GM12872 (cell line): ENCODE measurements at regions not wholly inside any gene's neighbourhood (a gene's known extent, or its start where the extent isn't known, plus 50 kb on each side); places are given as distances from the start of the nearest gene placed in this dataset.

Experiments used
- TF ChIP-seq, protein P1 (sequence below): IDR thresholded peaks from 3 replicates; pipeline ENCODE4 v1.5.1; 2011; ENCODE audit warnings: low read depth, mild to moderate bottlenecking, low read length, moderate library complexity; ENCODE audit not compliant: insufficient read depth

DNA sequence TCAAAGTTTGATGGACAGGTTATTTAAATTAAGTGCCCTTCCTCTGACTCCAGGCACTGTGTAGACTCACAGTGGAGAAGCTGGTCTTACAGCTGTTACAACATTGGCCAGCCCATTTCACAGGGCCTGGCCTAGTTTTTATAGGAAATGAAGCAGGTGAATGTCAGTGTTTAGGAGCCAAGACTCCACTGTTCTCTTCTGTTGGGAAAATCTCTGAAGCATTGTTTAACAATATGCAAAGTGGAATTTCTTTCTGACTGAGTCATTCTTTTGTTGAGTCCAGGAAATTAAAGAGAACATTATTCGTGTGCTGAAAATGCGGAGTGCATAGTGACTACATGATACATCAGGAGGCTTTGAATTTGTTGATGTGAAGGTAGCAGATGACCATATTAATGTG is 64.7 kb downstream of the ARRDC4 start:
- TF ChIP-seq, protein P1, sequence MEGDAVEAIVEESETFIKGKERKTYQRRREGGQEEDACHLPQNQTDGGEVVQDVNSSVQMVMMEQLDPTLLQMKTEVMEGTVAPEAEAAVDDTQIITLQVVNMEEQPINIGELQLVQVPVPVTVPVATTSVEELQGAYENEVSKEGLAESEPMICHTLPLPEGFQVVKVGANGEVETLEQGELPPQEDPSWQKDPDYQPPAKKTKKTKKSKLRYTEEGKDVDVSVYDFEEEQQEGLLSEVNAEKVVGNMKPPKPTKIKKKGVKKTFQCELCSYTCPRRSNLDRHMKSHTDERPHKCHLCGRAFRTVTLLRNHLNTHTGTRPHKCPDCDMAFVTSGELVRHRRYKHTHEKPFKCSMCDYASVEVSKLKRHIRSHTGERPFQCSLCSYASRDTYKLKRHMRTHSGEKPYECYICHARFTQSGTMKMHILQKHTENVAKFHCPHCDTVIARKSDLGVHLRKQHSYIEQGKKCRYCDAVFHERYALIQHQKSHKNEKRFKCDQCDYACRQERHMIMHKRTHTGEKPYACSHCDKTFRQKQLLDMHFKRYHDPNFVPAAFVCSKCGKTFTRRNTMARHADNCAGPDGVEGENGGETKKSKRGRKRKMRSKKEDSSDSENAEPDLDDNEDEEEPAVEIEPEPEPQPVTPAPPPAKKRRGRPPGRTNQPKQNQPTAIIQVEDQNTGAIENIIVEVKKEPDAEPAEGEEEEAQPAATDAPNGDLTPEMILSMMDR = no peak

GRCh38 chr15:98034731-98035130 is 74.2 kb downstream of the ARRDC4 start:
- TF ChIP-seq, protein P1 = no peak

GRCh38 chr15:98035134-98035533 is 74.6 kb downstream of the ARRDC4 start:
- TF ChIP-seq, protein P1 = no peak

GRCh38 chr15:98035577-98036010 is 75.1 kb downstream of the ARRDC4 start:
- TF ChIP-seq, protein P1 = no peak

- TF ChIP-seq, protein P1 = no peak
These were observed 79.1 kb downstream of the ARRDC4 start for GRCh38 chr15:98039596-98039995.

- TF ChIP-seq, protein P1 = no peak
These were observed 79.6 kb downstream of the ARRDC4 start for GRCh38 chr15:98040146-98040545.

- TF ChIP-seq, protein P1 = no peak
These were observed 82.9 kb downstream of the ARRDC4 start for GRCh38 chr15:98043160-98044014.
